Putamen (tissue), 1 donor: ENCODE measurements at regions not wholly inside any gene's neighbourhood (a gene's known extent, or its start where the extent isn't known, plus 50 kb on each side); places are given as distances from the start of the nearest gene placed in this dataset.
"Not testable (repeated sequence)": the region's sequence is repeated elsewhere in the genome, so short reads cannot be mapped to it uniquely, and the experiment has no call there.

Source experiments
- DNase-seq: peaks from one replicate; pipeline ENCODE4 v3.0.0-alpha.2; 2016; ENCODE audit warnings: low spot score

DNA sequence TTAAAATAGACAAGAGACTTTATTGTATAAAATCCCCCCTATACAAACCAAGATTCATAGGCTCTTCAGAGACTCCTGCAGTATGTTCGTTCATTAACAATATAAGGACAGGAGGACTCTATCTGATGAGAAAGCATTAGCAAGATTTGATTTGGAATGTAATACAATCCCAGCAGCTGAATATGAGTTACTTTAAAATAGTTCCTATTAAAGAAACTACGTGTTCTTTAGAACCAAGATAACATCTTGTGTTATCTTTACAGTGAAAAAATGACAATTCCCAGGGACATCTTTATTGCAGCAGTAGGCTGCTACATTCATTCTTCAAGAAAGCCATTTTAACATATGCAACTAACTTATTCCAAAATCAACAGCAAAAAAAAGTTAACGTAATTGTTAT lies 1360.1 kb upstream of the GJE1 start:
- DNase-seq, result no peak

DNA sequence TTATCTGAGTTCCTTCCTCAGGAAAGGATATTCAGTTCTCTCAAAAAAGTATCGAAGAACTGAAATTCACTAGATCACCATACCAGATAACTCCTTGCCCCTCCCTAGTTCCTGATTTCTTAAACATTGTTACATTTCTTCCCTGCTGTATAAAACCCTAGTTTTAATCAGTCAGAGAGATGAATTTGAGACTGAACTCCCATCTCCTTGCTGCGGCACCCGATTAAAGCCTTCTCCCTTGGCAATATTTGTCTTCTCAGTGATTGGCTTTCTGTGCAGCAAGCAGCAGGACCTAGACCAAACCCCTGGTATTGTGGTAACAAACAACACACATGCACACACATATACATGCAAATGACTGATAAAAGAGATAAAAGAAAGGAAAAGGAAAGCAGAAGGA lies 1364.6 kb upstream of the GJE1 start:
- no peak for DNase-seq

DNA sequence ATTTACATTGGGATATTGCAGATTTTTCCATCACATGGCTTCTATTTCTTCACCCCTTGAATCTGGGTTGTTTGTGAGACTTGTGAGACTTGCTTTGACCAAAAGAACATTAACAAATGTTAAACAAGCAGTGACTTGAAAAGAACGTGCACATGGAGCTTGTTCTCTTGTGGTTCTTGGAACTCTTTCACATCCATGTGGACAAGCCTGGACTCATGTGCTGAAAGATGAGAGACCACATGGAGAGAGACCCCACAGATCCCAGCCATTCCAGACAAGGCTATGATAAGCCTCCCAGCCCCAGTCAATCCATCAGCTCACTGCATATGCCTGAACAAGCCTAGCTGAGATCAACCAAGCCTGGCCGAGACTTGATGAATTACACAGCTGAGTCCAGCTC lies 1365.7 kb upstream of the GJE1 start:
- no peak for DNase-seq

DNA sequence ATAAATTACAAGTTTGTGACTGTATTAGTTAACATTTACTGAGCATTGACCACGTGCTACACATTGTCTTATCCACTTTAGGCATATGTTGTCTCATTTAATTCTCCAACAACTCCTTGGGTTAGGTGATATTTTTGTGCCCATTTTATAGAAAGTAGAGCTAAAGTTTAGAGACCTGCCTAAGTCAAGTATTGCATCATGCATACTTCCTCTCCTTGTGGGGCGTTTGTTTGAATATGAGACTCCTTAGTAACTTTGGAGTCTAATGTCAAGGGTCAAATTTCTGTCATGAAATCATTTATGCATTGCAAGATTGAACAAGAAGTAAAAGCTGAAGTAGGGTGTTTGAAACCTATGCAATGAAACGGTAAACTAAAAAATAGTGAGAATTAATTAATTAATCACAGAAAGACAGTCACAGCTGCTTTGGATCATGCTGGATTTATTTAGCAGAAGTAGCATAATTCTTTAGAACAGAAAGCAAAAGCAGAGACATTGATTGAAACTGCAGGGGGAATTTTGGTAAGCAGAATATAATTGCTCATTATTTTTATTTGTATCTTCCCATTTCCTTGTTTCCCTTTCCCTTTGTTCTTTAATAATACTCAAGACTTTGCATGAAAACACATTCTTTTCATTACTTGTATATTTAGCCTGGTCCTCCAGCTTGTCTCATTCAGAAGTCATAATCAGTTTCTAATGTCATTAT lies 1374.4 kb upstream of the GJE1 start:
- no peak for DNase-seq

DNA sequence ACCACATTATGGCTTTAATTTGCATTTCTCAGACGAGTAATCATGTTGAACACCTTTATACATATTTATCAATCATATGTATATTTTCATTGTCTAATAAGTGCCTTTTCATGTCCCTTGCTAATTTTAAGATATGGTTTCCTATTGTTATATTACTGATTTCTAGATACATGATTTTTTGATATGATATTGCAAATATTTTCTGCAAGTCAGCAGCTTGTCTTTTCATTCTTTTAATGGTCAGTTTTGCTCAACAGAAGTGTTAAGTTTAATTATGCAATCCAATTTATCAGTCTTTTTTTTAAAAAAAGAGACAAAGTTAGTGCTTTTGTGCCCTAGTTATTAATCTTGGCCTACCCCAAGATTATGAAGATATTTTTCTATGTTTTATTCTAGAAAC lies 1377.8 kb upstream of the CITED2 start:
- no peak for DNase-seq

DNA sequence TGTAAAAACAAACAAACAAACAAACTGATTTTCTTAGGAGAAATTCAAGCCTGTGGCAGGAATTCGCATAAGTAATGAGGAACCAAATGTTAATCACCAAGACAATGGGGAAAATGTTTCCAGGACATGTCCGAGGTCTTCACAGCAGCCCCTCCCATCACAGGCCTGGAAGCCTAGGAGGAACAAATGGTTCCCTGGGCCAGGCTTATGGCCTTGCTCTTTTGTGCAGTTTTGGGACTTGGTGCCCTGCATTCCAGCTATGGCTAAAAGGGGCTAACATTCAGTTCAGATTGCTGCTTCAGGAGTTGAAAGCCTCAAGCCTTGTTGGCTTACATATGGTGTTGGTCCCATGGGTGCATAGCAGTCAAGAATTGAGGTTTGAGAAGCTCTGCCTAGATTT lies 1372.7 kb upstream of the CITED2 start:
- DNase-seq, result no peak

DNA sequence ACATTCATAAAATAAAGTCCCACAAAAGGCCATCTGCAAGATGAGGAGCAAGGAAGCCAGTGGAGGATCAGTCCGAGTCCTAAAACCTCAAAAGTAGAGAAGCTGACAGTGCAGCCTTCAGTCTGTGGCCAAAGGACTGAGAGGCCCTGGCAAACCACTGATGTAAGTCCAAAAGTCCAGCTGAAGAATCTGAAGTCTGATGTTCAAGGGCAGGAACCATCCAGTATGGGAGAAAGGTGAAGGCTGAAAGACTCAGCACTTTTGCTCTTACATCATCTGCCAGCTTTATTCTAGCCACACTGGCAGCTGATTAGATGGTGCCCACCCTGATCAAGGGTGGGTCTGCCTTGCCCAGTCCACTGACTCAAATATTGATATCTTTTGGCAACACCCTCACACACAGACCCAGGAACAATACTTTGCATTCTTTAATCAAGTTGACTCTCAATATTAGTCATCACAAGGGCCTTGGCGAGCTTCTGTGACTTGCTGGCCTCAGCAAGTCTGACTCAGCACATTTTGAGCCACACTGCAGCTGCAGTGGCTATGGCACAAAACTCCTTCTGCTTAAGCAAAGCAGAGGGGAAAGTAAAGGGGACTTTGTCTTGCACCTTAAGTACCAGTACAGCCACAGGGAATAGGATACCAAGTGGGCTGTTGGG lies 1370.3 kb upstream of the CITED2 start:
- DNase-seq, result no peak

DNA sequence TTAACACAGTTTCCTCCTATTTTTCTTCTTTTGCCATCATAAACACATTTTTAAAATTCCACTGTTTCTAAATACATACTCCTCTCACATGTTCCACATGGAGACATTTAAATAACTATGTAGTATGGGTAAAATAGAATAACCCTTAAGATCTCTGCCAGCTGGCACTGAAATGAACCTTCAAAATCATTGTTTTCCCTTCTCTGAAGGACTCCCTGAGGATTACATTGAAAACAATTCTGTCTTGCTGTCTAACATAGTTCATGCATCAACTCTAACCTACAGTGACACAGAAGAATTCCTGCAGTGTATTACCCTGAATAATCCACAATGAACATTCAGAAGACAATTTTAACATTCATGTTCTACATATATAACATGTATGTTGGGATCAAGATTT lies 1361.8 kb upstream of the CITED2 start:
- no peak for DNase-seq

DNA sequence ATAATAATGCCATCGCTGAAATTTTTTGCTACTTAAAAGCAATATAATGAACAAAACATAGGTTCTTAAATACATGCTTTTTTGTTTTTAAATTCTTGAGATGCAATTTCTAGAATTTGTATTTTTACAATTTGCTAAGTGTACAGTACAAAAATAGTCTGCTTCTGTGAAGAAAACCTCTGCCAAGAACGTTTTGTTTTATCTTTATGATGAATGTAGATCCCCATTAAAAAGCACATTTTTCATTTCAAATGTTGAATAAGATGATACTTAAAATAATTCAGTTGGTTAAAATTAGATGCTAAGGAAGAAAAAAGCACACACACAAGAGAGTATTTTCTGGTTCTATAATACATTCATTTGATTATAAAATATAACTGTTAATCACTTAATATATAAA lies 1358.5 kb upstream of the CITED2 start:
- no peak for DNase-seq

DNA sequence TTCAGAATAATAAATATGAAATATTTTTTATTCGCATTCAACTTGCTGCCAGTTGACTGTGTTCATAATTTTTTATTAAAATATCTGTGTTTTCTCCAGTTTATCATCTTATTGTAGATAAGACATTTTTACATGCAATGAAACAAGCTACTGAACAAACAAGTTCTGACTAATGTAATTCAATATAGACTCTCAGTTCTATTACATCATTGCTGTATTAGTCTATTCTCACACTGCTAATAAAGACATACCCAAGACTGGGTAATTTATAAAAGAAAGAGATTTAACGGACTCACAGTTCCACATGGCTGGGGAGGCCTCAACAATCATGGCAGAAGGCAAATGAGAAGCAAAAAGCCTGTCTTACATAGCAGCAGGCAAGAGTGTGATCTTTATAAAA lies 1357.7 kb upstream of the CITED2 start:
- no peak for DNase-seq

DNA sequence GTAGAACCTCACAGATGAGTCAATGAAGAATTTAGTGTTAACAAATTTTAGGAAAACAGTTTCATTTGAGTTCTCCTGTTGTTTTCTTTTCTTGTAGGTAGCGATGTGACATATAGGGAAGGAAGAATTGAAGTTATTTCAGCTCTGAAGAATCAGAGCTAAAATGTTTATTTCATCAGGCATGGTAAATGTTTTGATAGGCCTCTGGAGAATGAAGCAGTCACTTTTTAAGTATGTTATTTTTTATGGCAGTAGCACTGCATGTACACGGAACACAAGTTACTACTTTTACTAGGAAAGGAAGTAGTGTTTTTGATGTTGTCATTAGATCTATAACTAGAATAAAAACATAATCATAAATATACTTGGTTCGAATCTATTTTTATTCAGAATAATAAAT lies 1357.3 kb upstream of the CITED2 start:
- no peak for DNase-seq

DNA sequence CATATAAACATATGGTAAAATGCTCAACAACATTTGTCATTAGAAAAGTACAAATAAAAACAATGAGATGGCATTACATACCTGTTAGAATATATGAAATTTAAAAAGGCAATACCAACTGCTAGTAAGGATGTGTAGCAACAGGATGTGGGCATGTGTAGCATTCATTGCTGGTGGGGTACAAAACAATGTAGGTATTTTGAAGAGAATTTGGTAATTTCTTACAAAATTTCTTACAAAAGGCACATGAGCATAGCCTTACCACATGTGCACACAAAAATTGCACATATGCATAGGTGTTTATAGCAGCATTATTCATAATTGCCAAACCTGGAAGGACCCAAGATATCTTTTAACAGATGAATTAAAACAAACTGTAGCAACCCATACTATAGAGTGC lies 1355.1 kb upstream of the CITED2 start:
- no peak for DNase-seq

DNA sequence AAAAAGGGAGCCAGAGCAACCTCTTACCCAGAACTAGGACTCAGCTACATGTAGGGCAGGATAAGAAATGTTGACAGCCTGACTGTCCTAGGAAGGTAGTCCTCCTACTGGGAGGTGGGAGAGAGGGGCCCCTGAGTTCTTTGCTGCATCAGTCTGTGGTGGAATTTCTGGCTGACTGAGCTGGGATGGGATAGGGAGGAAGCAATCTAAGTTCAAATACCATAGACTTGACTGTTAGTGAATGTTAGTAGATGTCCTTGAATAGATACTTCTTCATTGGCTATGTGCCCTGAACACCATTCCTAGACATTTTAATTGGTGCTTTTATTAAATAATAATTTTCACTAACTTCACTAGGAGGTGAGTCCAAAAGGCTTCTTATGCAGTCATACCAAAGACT lies 1343.6 kb upstream of the CITED2 start:
- no peak for DNase-seq

DNA sequence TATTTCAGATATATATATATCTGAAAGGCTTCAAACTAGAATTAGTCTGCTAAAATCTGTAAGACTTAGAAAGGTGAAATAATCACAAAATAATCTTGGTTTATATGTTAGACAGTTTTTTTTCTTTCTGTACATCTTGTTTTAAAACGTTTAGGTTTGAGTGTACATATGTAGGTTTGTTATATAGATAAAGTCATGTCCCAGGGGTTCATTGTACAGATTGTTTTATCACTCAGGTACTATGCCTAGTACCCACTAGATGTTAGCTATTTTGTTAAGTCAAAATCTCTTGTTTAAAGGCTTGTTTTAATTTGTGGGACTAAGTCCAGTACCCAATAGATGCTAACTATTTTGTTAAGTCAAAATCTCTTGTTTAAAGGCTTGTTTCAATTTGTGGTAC lies 1339.0 kb upstream of the CITED2 start:
- DNase-seq, result no peak

DNA sequence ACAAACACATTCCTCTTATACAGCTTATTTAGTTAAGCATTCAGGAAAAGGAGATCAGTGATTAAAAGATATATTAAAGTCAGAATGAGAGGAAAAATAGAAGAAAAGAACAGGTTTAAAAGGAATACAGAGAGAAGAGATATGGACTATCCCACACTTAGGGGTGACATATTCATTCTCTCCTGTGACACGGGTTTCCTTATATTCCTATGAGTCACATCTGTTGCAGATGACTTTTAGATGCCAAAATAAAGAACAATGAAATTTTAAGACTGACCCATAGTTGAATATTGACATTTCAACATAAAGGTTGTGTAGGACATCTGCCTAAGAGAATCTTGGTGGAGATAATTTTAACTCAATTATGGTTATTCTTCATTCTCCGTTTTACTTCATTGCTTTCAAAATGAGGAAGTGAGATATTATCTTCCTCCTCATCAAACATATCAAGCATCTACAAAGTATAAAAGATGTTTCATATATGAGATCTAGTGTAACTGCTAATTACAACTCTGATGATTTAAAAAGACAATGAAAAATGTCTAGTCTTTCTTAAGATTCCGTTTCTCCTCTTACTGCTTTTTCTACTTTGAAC lies 1336.7 kb upstream of the CITED2 start:
- DNase-seq, result no peak

DNA sequence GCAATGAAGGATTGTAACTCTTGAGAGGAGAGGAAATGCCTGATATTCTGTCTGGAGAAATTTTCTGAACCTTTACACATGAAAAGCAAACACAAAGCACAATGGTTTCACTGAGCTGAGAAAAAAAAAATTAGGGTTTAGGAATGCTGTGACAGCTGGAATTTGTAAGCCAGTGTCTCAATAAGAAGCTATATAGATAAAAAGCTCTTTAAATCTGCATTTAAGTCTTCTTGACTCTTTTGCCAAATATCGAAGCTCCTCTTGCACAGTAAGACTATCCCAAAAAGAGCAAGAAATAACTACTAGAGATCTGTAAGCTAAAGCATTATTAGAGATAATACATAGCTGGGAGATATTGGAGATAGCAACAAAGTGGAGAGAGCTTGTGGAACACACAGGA lies 1334.0 kb upstream of the CITED2 start:
- DNase-seq, result no peak

DNA sequence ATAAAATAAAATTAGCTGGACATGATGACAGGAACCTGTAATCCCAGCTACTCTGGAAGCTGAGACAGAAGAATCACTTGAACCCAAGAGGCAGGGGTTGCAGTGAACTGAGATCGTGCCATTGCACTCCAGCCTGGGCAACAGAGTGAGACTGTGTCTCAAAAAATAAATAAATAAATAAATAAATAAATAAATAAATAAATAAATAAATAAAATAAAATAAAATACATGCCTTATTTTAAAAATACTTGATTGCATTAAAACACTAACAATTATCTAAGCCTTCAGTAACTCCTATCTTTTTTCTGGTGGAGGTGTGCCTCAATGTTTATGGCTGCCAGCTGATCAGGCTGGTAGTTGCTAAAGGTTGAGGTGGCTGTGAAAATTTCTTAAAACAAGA lies 1329.6 kb upstream of the CITED2 start:
- DNase-seq, result not testable (repeated sequence)

DNA sequence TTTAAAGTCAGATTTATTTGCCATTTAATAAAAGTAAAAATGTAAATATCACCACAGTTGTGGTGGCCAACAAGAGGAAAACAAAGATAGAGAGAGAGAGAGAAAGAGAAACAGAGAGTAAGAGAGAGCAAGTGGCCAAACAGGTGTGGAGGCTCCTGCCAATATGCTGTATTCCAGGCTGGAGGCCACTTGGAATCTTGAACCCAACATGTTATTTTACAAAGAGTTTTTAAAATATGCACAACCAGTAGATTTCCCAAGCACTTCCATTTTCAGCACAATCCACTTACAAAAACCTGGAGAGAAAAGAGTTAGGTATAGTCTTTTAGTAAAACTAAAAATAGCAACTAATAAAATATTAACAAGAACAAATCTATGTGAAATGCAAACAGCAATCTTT lies 1323.1 kb upstream of the CITED2 start:
- DNase-seq, result no peak

DNA sequence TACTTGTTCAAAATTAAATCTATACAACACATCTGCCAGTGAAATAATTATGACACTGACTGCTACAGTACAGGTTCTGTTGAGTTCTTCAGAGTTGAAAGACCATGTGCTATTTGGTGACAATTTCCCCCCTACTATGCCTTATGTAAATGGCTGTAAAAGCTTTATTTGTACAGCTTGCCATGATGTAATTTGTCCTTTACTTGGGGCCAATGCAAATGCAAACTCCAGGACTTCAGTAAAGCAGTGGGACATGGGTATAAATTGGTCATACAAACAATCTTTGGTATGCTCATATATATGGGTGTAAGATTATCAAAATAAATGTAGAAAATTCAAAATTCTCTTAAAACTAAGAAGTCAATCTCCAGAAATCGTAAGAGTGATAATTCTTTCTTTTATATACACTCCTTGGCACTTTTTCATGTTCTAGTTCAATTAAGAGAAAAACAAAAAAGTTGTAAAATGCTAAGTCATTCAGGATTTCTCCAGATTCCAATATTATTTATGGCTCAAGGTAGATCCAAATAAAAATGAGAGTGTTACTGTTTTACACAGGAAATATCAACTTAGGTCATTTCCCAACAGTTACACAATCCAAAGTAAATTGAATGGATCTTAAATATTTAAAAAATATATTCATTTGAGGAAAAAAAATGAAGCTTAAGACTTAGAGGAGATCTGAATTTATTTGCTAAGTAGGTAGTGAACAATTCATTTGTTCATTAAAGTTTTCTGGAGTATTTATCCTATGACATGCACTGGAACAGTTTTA lies 1310.5 kb upstream of the CITED2 start:
- no peak for DNase-seq

DNA sequence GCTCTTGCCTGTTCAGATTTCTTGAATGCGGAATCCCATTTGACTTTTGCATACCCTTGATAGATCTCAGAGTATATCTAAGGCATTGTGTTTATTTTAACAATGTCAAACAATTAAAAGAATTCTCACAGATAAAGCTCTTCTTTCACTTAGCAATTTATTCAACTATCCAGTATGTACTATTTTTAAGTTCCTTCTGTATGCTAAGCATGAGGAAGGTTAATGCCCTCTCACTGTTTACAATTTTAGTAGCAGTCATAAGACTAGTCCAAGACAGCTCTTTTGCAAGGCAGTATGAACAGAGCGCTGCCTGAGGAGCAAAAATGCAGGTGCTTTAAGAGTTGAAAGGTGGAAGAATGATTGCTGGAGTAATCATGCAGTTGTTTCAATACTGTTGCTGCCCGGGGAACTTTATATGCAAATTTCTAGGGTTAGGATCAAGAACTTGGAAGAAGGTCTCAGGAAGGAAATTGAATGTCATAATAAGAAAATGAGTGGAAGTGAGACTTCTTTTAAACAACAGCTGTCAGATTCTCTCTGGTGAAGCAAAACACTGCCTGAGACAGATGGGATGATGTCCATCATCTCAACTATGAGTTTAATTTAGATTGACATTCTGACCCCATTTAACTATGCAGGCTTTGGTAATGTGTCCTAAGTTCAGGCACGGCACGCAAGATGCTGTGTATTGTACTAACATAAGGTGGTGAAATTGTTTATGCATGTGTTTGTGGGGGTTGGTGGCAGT lies 1303.5 kb upstream of the CITED2 start:
- DNase-seq, result no peak

DNA sequence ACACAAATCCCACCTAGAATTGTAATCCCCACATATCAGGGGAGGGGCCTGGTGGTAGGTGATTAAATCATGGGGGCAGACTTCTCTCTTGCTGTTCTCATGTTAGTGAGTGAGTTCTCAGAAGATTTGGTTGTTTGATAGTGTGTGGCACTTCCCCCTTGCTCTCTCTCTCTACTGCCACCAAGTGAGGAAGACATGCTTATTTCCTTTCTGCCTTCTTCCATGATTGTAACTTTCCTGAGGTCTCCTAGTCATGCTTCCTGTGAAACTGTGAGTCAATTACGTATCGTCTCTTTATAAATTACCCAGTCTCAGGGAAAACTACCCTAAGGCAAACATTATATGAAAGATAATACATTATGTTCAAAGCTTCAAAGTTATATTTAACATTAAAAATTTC lies 1297.5 kb upstream of the CITED2 start:
- DNase-seq, result no peak

DNA sequence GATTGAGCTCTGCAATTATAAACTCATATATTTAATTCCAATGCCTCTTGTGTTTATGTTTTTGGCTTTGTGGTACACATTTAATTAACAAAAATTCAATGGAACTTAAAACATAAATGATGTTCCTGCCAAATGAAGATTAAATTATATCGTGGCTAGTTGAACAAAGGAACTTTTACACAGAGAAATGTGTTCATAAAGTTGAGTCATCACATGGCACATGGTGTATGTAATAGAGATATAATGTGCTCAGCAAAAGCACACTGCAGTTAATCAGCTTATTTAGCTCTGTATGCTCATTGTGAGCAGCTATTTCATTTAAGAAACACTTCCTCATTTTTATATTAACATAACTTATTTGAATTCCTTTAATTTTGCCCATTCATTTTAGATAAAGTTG lies 1295.6 kb upstream of the CITED2 start:
- DNase-seq, result no peak
